WTC11 (cell line): ENCODE measurements at regions not wholly inside any gene's neighbourhood (a gene's known extent, or its start where the extent isn't known, plus 50 kb on each side); places are given as distances from the start of the nearest gene placed in this dataset.

Source experiments
- ATAC-seq: fragments of 200-7000 bp; cut with Tn5 transposase; 2 replicates; pipeline ENCODE4 v1.10.0; 2021; ENCODE audit warnings: mild to moderate bottlenecking, moderate library complexity
- CTCF ChIA-PET: fragments of 300-600 bp; sonication (Branson Sonifier 250); formaldehyde crosslinking; loops from one replicate; lab custom pipeline; 2021; ENCODE audit warnings: antibody characterized with exemption; lab: Charles Lee
- POLR2A ChIA-PET: fragments of 350-600 bp; sonication (Branson Sonifier 250); formaldehyde crosslinking; loops from one replicate; lab custom pipeline; 2021; ENCODE audit warnings: antibody characterized with exemption; lab: Charles Lee
- DNase-seq: peaks from one replicate; pipeline ENCODE4 v3.0.0; 2021; ENCODE audit warnings: low spot score
- H3K27ac Mint-ChIP-seq: 2 replicates; pipeline ENCODE4 v1.8.0; 2021; ENCODE audit warnings: mixed read lengths
- H3K27me3 Mint-ChIP-seq: 2 replicates; pipeline ENCODE4 v1.8.0; 2021; ENCODE audit warnings: low read depth, mild to moderate bottlenecking, moderate library complexity, mixed read lengths
- H3K36me3 Mint-ChIP-seq: 2 replicates; pipeline ENCODE4 v1.8.0; 2021; ENCODE audit warnings: mixed read lengths
- H3K4me1 Mint-ChIP-seq: 2 replicates; pipeline ENCODE4 v1.8.0; 2022; ENCODE audit warnings: mixed read lengths
- H3K4me3 Mint-ChIP-seq: 2 replicates; pipeline ENCODE4 v1.8.0; 2021; ENCODE audit warnings: mild to moderate bottlenecking, moderate library complexity, mixed read lengths
- H3K9me3 Mint-ChIP-seq: 2 replicates; pipeline ENCODE4 v1.8.0; 2021; ENCODE audit warnings: mixed read lengths
- AFF4 ChIP-seq: sonication (generic); formaldehyde crosslinking; IDR thresholded peaks from 2 replicates; pipeline ENCODE4 v1.8.1; 2023; ENCODE audit warnings: mild to moderate bottlenecking, missing genetic modification reagents, borderline replicate concordance
- ATF3 ChIP-seq: sonication (generic); formaldehyde crosslinking; conservative IDR thresholded peaks from 2 replicates; pipeline ENCODE4 v1.8.1; 2022; ENCODE audit warnings: mild to moderate bottlenecking, missing genetic modification reagents
- CBFB ChIP-seq: sonication (generic); formaldehyde crosslinking; IDR thresholded peaks from 2 replicates; pipeline ENCODE4 v1.8.1; 2022; ENCODE audit warnings: mild to moderate bottlenecking, low read depth, missing genetic modification reagents
- E2F4 ChIP-seq: sonication (generic); formaldehyde crosslinking; IDR thresholded peaks from 2 replicates; pipeline ENCODE4 v1.8.1; 2022; ENCODE audit warnings: low read depth, mild to moderate bottlenecking, moderate library complexity, missing genetic modification reagents, borderline replicate concordance
- FOXK1 ChIP-seq: sonication (generic); formaldehyde crosslinking; IDR thresholded peaks from 2 replicates; pipeline ENCODE4 v1.8.0; 2022; ENCODE audit warnings: mild to moderate bottlenecking, moderate library complexity, missing genetic modification reagents
- GABPB1 ChIP-seq: sonication (generic); formaldehyde crosslinking; IDR thresholded peaks from 2 replicates; pipeline ENCODE4 v1.8.1; 2023; ENCODE audit warnings: mild to moderate bottlenecking, missing genetic modification reagents
- OVOL2 ChIP-seq: fragments of 250-450 bp; sonication (Bioruptor Pico); IDR thresholded peaks from 2 replicates; pipeline ENCODE4 v1.9.0; 2021; ENCODE audit warnings: mild to moderate bottlenecking, borderline replicate concordance
- PRDM15 ChIP-seq: sonication (generic); formaldehyde crosslinking; IDR thresholded peaks from 2 replicates; pipeline ENCODE4 v1.8.0; 2022; ENCODE audit warnings: missing genetic modification reagents
- TEAD4 ChIP-seq: sonication (generic); formaldehyde crosslinking; IDR thresholded peaks from 2 replicates; pipeline ENCODE4 v1.8.0; 2022; ENCODE audit warnings: mild to moderate bottlenecking, missing genetic modification reagents
- USF2 ChIP-seq: sonication (generic); formaldehyde crosslinking; IDR thresholded peaks from 2 replicates; pipeline ENCODE4 v1.8.1; 2023; ENCODE audit warnings: mild to moderate bottlenecking, missing genetic modification reagents, moderate library complexity
- ZNF121 ChIP-seq: sonication (generic); formaldehyde crosslinking; IDR thresholded peaks from 2 replicates; pipeline ENCODE4 v1.8.0; 2023; ENCODE audit warnings: missing genetic modification reagents
- ZNF219 ChIP-seq: sonication (generic); formaldehyde crosslinking; IDR thresholded peaks from 2 replicates; pipeline ENCODE4 v1.8.0; 2023; ENCODE audit warnings: missing genetic modification reagents, mild to moderate bottlenecking, borderline replicate concordance
- ZNF232 ChIP-seq: sonication (generic); formaldehyde crosslinking; IDR thresholded peaks from 2 replicates; pipeline ENCODE4 v1.8.0; 2022; ENCODE audit warnings: mild to moderate bottlenecking, missing genetic modification reagents
- ZNF423 ChIP-seq: fragments of 250-450 bp; sonication (Bioruptor Pico); IDR thresholded peaks from 2 replicates; pipeline ENCODE4 v2.1.2; 2022; ENCODE audit warnings: mild to moderate bottlenecking, moderate library complexity
- TF ChIP-seq, protein P1 (sequence below): sonication (generic); formaldehyde crosslinking; conservative IDR thresholded peaks from 2 replicates; pipeline ENCODE4 v1.8.1; 2023; ENCODE audit warnings: mild to moderate bottlenecking, low read depth, missing genetic modification reagents, moderate library complexity
- TF ChIP-seq, protein P2 (sequence below): sonication (generic); formaldehyde crosslinking; IDR thresholded peaks from 2 replicates; pipeline ENCODE4 v1.8.0; 2022; ENCODE audit warnings: mild to moderate bottlenecking, missing genetic modification reagents
- TF ChIP-seq, protein P3 (sequence below): fragments of 200-600 bp; IDR thresholded peaks from 2 replicates; pipeline ENCODE4 v1.8.0; 2022; ENCODE audit warnings: antibody characterized with exemption

GRCh38 chr10:60629332-60629731 is 148.9 kb upstream of the CDK1 start:
- Mint-ChIP-seq H3K4me1 (peaks cover 12% of the 10 kb centered on the region), H3K9me3 (peaks cover 5% of the 10 kb centered on the region; the same call in 1 of the 2 replicates), H3K36me3 (peaks cover 4% of the 10 kb centered on the region), H3K27ac (no peak overlapping the region), H3K4me3 (no peak overlapping the region), H3K27me3 (no peaks in the 10 kb centered on the region)
- TF ChIP-seq E2F4 (no peak), CBFB (CRISPR knock-in tag) (no peak), GABPB1 (CRISPR knock-in tag) (no peak), ATF3 (no peak), USF2 (CRISPR knock-in tag) (no peak), ZNF219 (CRISPR knock-in tag) (no peak)
- TF ChIP-seq, protein P1, sequence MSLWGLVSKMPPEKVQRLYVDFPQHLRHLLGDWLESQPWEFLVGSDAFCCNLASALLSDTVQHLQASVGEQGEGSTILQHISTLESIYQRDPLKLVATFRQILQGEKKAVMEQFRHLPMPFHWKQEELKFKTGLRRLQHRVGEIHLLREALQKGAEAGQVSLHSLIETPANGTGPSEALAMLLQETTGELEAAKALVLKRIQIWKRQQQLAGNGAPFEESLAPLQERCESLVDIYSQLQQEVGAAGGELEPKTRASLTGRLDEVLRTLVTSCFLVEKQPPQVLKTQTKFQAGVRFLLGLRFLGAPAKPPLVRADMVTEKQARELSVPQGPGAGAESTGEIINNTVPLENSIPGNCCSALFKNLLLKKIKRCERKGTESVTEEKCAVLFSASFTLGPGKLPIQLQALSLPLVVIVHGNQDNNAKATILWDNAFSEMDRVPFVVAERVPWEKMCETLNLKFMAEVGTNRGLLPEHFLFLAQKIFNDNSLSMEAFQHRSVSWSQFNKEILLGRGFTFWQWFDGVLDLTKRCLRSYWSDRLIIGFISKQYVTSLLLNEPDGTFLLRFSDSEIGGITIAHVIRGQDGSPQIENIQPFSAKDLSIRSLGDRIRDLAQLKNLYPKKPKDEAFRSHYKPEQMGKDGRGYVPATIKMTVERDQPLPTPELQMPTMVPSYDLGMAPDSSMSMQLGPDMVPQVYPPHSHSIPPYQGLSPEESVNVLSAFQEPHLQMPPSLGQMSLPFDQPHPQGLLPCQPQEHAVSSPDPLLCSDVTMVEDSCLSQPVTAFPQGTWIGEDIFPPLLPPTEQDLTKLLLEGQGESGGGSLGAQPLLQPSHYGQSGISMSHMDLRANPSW: no peak
- ATAC-seq (no peak), DNase-seq (no peak)
- POLR2A ChIA-PET: no interaction called here
- CTCF ChIA-PET: no interaction called here

GRCh38 chr10:60627778-60628748 is 150.2 kb upstream of the CDK1 start:
- Mint-ChIP-seq H3K9me3 (no peaks in the 10 kb centered on the region), H3K4me1 (peaks cover 12% of the 10 kb centered on the region), H3K27me3 (no peaks in the 10 kb centered on the region), H3K4me3 (no peak overlapping the region), H3K36me3 (no peaks in the 10 kb centered on the region), H3K27ac (no peak overlapping the region)
- POLR2A ChIA-PET: no interaction called here
- no peak for ATAC-seq
- CTCF ChIA-PET: no interaction called here
- DNase-seq: no peak
- TF ChIP-seq OVOL2 (CRISPR knock-in tag) (no peak), PRDM15 (no peak), TEAD4 (CRISPR knock-in tag) (no peak), GABPB1 (CRISPR knock-in tag) (no peak), ZNF232 (no peak), AFF4 (no peak), ZNF219 (CRISPR knock-in tag) (no peak), FOXK1 (CRISPR knock-in tag) (no peak), ZNF121 (CRISPR knock-in tag) (no peak), ZNF423 (no peak)
- TF ChIP-seq, protein P2, sequence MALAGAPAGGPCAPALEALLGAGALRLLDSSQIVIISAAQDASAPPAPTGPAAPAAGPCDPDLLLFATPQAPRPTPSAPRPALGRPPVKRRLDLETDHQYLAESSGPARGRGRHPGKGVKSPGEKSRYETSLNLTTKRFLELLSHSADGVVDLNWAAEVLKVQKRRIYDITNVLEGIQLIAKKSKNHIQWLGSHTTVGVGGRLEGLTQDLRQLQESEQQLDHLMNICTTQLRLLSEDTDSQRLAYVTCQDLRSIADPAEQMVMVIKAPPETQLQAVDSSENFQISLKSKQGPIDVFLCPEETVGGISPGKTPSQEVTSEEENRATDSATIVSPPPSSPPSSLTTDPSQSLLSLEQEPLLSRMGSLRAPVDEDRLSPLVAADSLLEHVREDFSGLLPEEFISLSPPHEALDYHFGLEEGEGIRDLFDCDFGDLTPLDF (CRISPR knock-in tag): no peak
- TF ChIP-seq, protein P3, sequence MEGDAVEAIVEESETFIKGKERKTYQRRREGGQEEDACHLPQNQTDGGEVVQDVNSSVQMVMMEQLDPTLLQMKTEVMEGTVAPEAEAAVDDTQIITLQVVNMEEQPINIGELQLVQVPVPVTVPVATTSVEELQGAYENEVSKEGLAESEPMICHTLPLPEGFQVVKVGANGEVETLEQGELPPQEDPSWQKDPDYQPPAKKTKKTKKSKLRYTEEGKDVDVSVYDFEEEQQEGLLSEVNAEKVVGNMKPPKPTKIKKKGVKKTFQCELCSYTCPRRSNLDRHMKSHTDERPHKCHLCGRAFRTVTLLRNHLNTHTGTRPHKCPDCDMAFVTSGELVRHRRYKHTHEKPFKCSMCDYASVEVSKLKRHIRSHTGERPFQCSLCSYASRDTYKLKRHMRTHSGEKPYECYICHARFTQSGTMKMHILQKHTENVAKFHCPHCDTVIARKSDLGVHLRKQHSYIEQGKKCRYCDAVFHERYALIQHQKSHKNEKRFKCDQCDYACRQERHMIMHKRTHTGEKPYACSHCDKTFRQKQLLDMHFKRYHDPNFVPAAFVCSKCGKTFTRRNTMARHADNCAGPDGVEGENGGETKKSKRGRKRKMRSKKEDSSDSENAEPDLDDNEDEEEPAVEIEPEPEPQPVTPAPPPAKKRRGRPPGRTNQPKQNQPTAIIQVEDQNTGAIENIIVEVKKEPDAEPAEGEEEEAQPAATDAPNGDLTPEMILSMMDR: no peak
